Peyer's patch (tissue), 4 donors: ENCODE measurements at regions not wholly inside any gene's neighbourhood (a gene's known extent, or its start where the extent isn't known, plus 50 kb on each side); places are given as distances from the start of the nearest gene placed in this dataset.
"Not testable (repeated sequence)": the region's sequence is repeated elsewhere in the genome, so short reads cannot be mapped to it uniquely, and the experiment has no call there.

Experiments used
- DNase-seq, 3 donors: peaks; one replicate each; pipeline ENCODE4 v3.0.0-alpha.2; 2017 to 2019
- H3K27ac ChIP-seq, 4 donors: fragments of 200-600 bp; sonication (generic); one replicate each; pipeline ENCODE4 v1.5.1; 2016 to 2019
- H3K27me3 ChIP-seq, 2 donors: fragments of 200-600 bp; sonication (generic); one replicate each; pipeline ENCODE4 v1.5.1; 2019
- H3K36me3 ChIP-seq, 3 donors: fragments of 200-600 bp; sonication (generic); one replicate each; pipeline ENCODE4 v1.5.1; 2016 to 2019
- H3K4me1 ChIP-seq, 4 donors: fragments of 200-600 bp; sonication (generic); one replicate each; pipeline ENCODE4 v1.5.1; 2016 to 2019
- H3K4me3 ChIP-seq, 4 donors: fragments of 200-600 bp; sonication (generic); 1 replicate in 3 of 4; 2 replicates in 1 of 4; pipeline ENCODE4 v1.5.1; 2016 to 2019; ENCODE audit warnings: mild to moderate bottlenecking in 1 of 4
- H3K9me3 ChIP-seq, 4 donors: fragments of 200-600 bp; sonication (generic); one replicate each; pipeline ENCODE4 v1.5.1; 2016 to 2019; ENCODE audit warnings: mild to moderate bottlenecking in 1 of 4

DNA sequence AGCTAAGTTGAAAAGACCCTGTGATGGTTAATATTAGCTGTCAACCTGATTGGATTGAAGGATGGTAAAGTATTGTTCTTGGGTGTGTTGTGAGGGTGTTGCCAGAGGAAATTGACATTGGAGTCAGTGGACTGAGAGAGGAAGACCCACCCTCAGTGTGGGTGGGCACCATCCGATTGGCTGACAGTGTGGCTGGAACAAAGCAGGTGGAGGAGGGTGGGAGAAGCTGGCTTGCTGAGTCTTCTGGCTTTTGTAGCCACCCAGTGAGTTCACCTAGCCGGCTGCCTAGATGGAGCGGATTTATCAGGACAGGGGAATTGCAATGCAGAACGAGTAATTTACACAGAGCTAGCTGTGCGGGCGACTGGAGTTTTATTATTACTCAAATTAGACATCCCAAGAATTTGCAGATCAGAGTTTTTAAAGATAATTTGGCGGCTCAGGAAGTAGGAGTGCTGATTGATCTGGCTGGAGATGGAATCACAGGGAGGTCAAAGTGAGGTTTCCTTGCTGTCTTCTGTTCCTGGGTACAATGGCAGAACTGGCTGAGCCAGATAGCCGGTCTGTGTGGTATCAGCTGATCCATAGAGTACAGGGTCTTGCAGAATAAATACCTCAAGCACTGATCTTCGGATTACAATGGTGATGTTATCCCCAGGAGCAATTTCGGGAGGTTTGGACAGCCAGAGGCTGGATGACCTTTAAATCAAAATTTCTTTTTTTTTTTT is 4015.1 kb upstream of the TPTE start:
- not testable (repeated sequence) for H3K36me3 ChIP-seq, H3K4me1 ChIP-seq, H3K9me3 ChIP-seq, H3K4me3 ChIP-seq, H3K27me3 ChIP-seq, H3K27ac ChIP-seq, DNase-seq

- H3K27ac ChIP-seq, H3K9me3 ChIP-seq, H3K4me3 ChIP-seq, H3K27me3 ChIP-seq, H3K36me3 ChIP-seq, H3K4me1 ChIP-seq, DNase-seq: not testable (repeated sequence)
These were observed 4013.8 kb upstream of the TPTE start for GRCh38 chr21:6507632-6508031.

- not testable (repeated sequence) for H3K36me3 ChIP-seq, H3K4me1 ChIP-seq, H3K27ac ChIP-seq, H3K27me3 ChIP-seq, H3K4me3 ChIP-seq, H3K9me3 ChIP-seq, DNase-seq
These were observed 3999.6 kb upstream of the TPTE start for GRCh38 chr21:6521777-6522176.

- not testable (repeated sequence) for H3K27me3 ChIP-seq, H3K4me3 ChIP-seq, DNase-seq, H3K4me1 ChIP-seq, H3K36me3 ChIP-seq, H3K9me3 ChIP-seq, H3K27ac ChIP-seq
These were observed 3995.2 kb upstream of the TPTE start for GRCh38 chr21:6526213-6526612.

GRCh38 chr21:6530655-6531054 is 3990.7 kb upstream of the TPTE start:
- H3K36me3 ChIP-seq, DNase-seq, H3K4me1 ChIP-seq, H3K27ac ChIP-seq, H3K9me3 ChIP-seq, H3K27me3 ChIP-seq, H3K4me3 ChIP-seq: not testable (repeated sequence)

GRCh38 chr21:6533261-6533660 is 3988.1 kb upstream of the TPTE start:
- H3K4me3 ChIP-seq, H3K36me3 ChIP-seq, H3K27me3 ChIP-seq, H3K27ac ChIP-seq, DNase-seq, H3K4me1 ChIP-seq, H3K9me3 ChIP-seq: not testable (repeated sequence)

- DNase-seq, H3K27me3 ChIP-seq, H3K36me3 ChIP-seq, H3K4me3 ChIP-seq, H3K4me1 ChIP-seq, H3K9me3 ChIP-seq, H3K27ac ChIP-seq: not testable (repeated sequence)
These were observed 3983.1 kb upstream of the TPTE start for GRCh38 chr21:6538320-6538719.

- H3K9me3 ChIP-seq, H3K27ac ChIP-seq, DNase-seq, H3K36me3 ChIP-seq, H3K4me1 ChIP-seq, H3K4me3 ChIP-seq, H3K27me3 ChIP-seq: not testable (repeated sequence)
These were observed 3981.7 kb upstream of the TPTE start for GRCh38 chr21:6539688-6540087.

DNA sequence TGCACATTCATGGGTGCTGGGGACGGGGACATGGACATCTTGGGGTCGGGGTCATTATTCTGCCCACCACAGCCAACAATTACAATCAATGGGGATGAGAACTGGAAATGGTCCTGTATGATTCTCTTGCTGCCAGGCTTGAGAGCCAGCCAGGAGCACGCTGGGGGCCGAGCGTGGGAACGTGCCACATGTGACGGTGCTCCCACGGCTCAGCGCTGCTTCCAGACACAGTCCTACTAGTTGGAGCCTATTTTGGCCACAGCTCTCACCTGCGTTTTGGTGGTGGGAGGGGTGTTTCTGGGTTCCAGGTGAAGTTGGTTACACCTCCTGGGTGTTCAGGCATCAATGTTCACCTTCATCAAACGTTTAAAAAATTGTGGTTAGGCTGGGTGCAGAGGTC is 3980.3 kb upstream of the TPTE start:
- not testable (repeated sequence) for H3K4me1 ChIP-seq, H3K27ac ChIP-seq, H3K36me3 ChIP-seq, DNase-seq, H3K27me3 ChIP-seq, H3K9me3 ChIP-seq, H3K4me3 ChIP-seq

- not testable (repeated sequence) for H3K27me3 ChIP-seq, H3K4me1 ChIP-seq, H3K27ac ChIP-seq, H3K36me3 ChIP-seq, H3K4me3 ChIP-seq, H3K9me3 ChIP-seq, DNase-seq
These were observed 3976.1 kb upstream of the TPTE start for GRCh38 chr21:6545288-6545687.

GRCh38 chr21:6551045-6551444 is 3970.3 kb upstream of the TPTE start:
- DNase-seq, H3K27me3 ChIP-seq, H3K27ac ChIP-seq, H3K36me3 ChIP-seq, H3K4me3 ChIP-seq, H3K4me1 ChIP-seq, H3K9me3 ChIP-seq: not testable (repeated sequence)

- not testable (repeated sequence) for H3K9me3 ChIP-seq, DNase-seq, H3K36me3 ChIP-seq, H3K4me1 ChIP-seq, H3K4me3 ChIP-seq, H3K27me3 ChIP-seq, H3K27ac ChIP-seq
These were observed 3967.6 kb upstream of the TPTE start for GRCh38 chr21:6553505-6554376.

DNA sequence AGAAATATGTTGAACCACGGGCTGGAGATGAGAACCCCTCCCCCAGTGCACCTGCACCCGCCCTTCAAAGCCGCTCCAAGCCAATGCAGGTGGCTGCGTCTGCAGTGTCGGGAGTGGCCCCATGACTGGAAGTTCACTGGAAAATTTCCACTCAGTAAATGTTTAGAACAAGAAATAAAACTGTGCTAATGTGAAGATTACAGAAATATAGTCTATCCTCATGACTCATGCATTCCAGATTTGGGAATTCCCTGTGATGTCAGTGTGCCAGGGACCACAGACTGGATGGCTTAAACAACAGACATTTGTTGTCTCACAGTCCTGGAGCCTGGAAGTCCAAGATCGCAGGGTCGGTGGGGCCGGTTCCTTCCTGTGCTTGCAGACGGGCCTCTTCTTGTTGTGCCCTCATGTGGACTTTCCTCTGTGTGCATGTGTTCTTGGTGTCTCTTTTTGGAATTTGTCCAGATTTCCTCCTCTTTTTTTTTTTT is 3967.0 kb upstream of the TPTE start:
- H3K4me1 ChIP-seq, DNase-seq, H3K27ac ChIP-seq, H3K9me3 ChIP-seq, H3K4me3 ChIP-seq, H3K36me3 ChIP-seq, H3K27me3 ChIP-seq: not testable (repeated sequence)

GRCh38 chr21:6556516-6556915 is 3964.9 kb upstream of the TPTE start:
- H3K4me1 ChIP-seq, H3K4me3 ChIP-seq, H3K27ac ChIP-seq, H3K27me3 ChIP-seq, H3K9me3 ChIP-seq, DNase-seq, H3K36me3 ChIP-seq: not testable (repeated sequence)

- H3K27me3 ChIP-seq, H3K9me3 ChIP-seq, H3K27ac ChIP-seq, H3K4me3 ChIP-seq, DNase-seq, H3K36me3 ChIP-seq, H3K4me1 ChIP-seq: not testable (repeated sequence)
These were observed 3964.0 kb upstream of the TPTE start for GRCh38 chr21:6557415-6557814.
